ENCODE measurements at regions not wholly inside any gene's neighbourhood (a gene's known extent, or its start where the extent isn't known, plus 50 kb on each side); places are given as distances from the start of the nearest gene placed in this dataset.

DNA sequence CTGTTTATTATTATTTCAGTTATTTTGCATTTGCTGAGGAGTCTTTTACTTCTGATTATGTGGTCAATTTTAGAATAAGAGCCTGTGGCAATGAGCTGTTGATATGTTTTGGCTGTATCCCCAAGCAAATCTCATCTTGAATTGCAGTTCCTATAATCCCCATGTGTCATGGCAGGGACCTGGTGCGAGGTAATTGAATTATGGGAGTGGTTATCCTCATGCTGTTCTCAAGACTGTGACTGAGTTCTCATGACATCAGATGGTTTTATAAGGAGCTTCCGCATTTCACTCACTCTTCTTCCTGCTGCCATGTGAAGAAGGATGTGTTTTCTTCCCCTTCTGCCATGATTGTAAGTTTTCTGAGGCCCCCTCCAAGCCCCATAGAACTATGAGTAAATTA, 114.9 kb upstream of the SLCO6A1 start:
- TF ChIP-seq MXD4 (CRISPR knock-in tag; IDR thresholded peaks at IDR 0.05; ENCODE audit: borderline replicate concordance), result no peak
- TF ChIP-seq SP1 (CRISPR knock-in tag; conservative IDR thresholded peaks at IDR 0.05), result no peak
- TF ChIP-seq, protein P1, sequence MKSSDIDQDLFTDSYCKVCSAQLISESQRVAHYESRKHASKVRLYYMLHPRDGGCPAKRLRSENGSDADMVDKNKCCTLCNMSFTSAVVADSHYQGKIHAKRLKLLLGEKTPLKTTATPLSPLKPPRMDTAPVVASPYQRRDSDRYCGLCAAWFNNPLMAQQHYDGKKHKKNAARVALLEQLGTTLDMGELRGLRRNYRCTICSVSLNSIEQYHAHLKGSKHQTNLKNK (CRISPR knock-in tag; IDR thresholded peaks at IDR 0.05), result no peak
- TF ChIP-seq TCF7 (CRISPR knock-in tag; IDR thresholded peaks at IDR 0.05; ENCODE audit: low read depth), result no peak
- TF ChIP-seq, protein P2, sequence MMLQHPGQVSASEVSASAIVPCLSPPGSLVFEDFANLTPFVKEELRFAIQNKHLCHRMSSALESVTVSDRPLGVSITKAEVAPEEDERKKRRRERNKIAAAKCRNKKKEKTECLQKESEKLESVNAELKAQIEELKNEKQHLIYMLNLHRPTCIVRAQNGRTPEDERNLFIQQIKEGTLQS (CRISPR knock-in tag; conservative IDR thresholded peaks at IDR 0.05), result no peak
- TF ChIP-seq MYBL2 (CRISPR knock-in tag; IDR thresholded peaks at IDR 0.05), result no peak

Data from WTC11 (cell line).